WERI-Rb-1 (cell line): ENCODE measurements at regions not wholly inside any gene's neighbourhood (a gene's known extent, or its start where the extent isn't known, plus 50 kb on each side); places are given as distances from the start of the nearest gene placed in this dataset.
A peak's percentile ranks its signal among the peaks of the same experiment; 100 is the strongest.

Source experiments
- DNase-seq: peaks from one replicate; pipeline ENCODE4 v3.0.0-alpha.2; 2020
- H3K27ac ChIP-seq: fragments of 250-450 bp; sonication (Bioruptor Pico); 2 replicates; pipeline ENCODE4 v1.5.1; 2020; ENCODE audit warnings: mild to moderate bottlenecking, moderate library complexity
- H3K27me3 ChIP-seq: fragments of 250-450 bp; sonication (Bioruptor Pico); 2 replicates; pipeline ENCODE4 v1.5.1; 2021; ENCODE audit warnings: mild to moderate bottlenecking, low read depth, moderate library complexity; ENCODE audit not compliant: insufficient read depth, severe bottlenecking
- H3K36me3 ChIP-seq: fragments of 250-450 bp; sonication (Bioruptor Pico); 2 replicates; pipeline ENCODE4 v1.5.1; 2020; ENCODE audit warnings: mild to moderate bottlenecking, moderate library complexity
- H3K4me3 ChIP-seq: 2 replicates; pipeline ENCODE4 v1.5.1; 2011; ENCODE audit warnings: low read depth, mild to moderate bottlenecking, control low read depth, low read length
- H3K9me3 ChIP-seq: fragments of 250-450 bp; sonication (Bioruptor Pico); 2 replicates; pipeline ENCODE4 v1.5.1; 2021; ENCODE audit warnings: mild to moderate bottlenecking, moderate library complexity; ENCODE audit not compliant: severe bottlenecking
- CTCF ChIP-seq: IDR thresholded peaks from 2 replicates; pipeline ENCODE4 v1.5.1; 2011; ENCODE audit warnings: low read depth, mild to moderate bottlenecking, control low read depth, inconsistent platforms, low read length

- TF ChIP-seq CTCF, result no peak
- no peak for DNase-seq
- Histone ChIP-seq H3K36me3 (no peaks in the 10 kb centered on the region), H3K27me3 (no peaks in the 10 kb centered on the region), H3K9me3 (no peaks in the 10 kb centered on the region), H3K27ac (no peak overlapping the region), H3K4me3 (no peak overlapping the region)
Observed at GRCh38 chr2:6343076-6343475, 522.6 kb downstream of the CMPK2 start.

- Histone ChIP-seq H3K9me3 (no peaks in the 10 kb centered on the region), H3K27me3 (no peaks in the 10 kb centered on the region), H3K27ac (peak overlapping the region; percentile 55), H3K36me3 (no peaks in the 10 kb centered on the region), H3K4me3 (no peak overlapping the region)
- TF ChIP-seq CTCF, result no peak
- no peak for DNase-seq
Observed at GRCh38 chr2:6352247-6352646, 513.5 kb downstream of the CMPK2 start.

GRCh38 chr2:6352906-6353515 is 512.7 kb downstream of the CMPK2 start:
- Histone ChIP-seq H3K9me3 (no peaks in the 10 kb centered on the region), H3K27ac (peak overlapping the region; percentile 55), H3K4me3 (no peak overlapping the region), H3K27me3 (no peaks in the 10 kb centered on the region), H3K36me3 (no peaks in the 10 kb centered on the region)
- peak; percentile 80 for TF ChIP-seq CTCF
- DNase-seq, result peak; percentile 92

- no peak for DNase-seq
- Histone ChIP-seq H3K27ac (peak overlapping the region; percentile 55), H3K36me3 (no peaks in the 10 kb centered on the region), H3K27me3 (no peaks in the 10 kb centered on the region), H3K4me3 (no peak overlapping the region), H3K9me3 (no peaks in the 10 kb centered on the region)
- no peak for TF ChIP-seq CTCF
Observed at GRCh38 chr2:6353669-6354068, 512.0 kb downstream of the CMPK2 start.

GRCh38 chr2:6354546-6354945 is 511.2 kb downstream of the CMPK2 start:
- DNase-seq, result no peak
- no peaks in the 10 kb centered on the region for H3K27me3 ChIP-seq
- TF ChIP-seq CTCF, result no peak
- no peak overlapping the region for H3K27ac ChIP-seq
- H3K36me3 ChIP-seq, result no peaks in the 10 kb centered on the region
- no peaks in the 10 kb centered on the region for H3K9me3 ChIP-seq
- H3K4me3 ChIP-seq, result no peak overlapping the region
